CD8-positive, alpha-beta memory T cell (primary cell): ENCODE measurements at regions not wholly inside any gene's neighbourhood (a gene's known extent, or its start where the extent isn't known, plus 50 kb on each side); places are given as distances from the start of the nearest gene placed in this dataset.
"Not testable (repeated sequence)": the region's sequence is repeated elsewhere in the genome, so short reads cannot be mapped to it uniquely, and the experiment has no call there.

Experiments
- CTCF ChIA-PET: fragments of 350-600 bp; sonication (Branson Sonifier 250); formaldehyde crosslinking; loops from one replicate; lab custom pipeline; 2021; ENCODE audit warnings: antibody characterized with exemption; lab: Charles Lee
- POLR2A ChIA-PET: fragments of 350-600 bp; sonication (Branson Sonifier 250); formaldehyde crosslinking; loops from one replicate; lab custom pipeline; 2021; ENCODE audit warnings: antibody characterized with exemption; lab: Charles Lee
- DNase-seq, 5 donors: peaks; one replicate each; pipeline versions ENCODE4 v3.0.0 to v3.0.0-alpha.2; 2020 to 2022; ENCODE audit warnings: mixed read lengths in 1 of 5
- H3K27ac ChIP-seq: one replicate; pipeline ENCODE4 v1.7.0; 2013; ENCODE audit warnings: low read depth, mild to moderate bottlenecking, low read length, moderate library complexity
- H3K27me3 ChIP-seq: 2 replicates; pipeline ENCODE4 v1.7.0; 2013; ENCODE audit warnings: low read length, mild to moderate bottlenecking; ENCODE audit not compliant: insufficient read depth, poor library complexity, severe bottlenecking
- H3K36me3 ChIP-seq: 2 replicates; pipeline ENCODE4 v1.7.0; 2013; ENCODE audit warnings: mild to moderate bottlenecking, low read length, moderate library complexity; ENCODE audit not compliant: insufficient read depth
- H3K4me1 ChIP-seq: 2 replicates; pipeline ENCODE4 v1.7.0; 2013; ENCODE audit warnings: mild to moderate bottlenecking, low read length, moderate library complexity; ENCODE audit not compliant: insufficient read depth
- H3K4me3 ChIP-seq: 2 replicates; pipeline ENCODE4 v1.7.0; 2013; ENCODE audit warnings: mild to moderate bottlenecking, low read length
- H3K9me3 ChIP-seq: 2 replicates; pipeline ENCODE4 v1.7.0; 2013; ENCODE audit warnings: mild to moderate bottlenecking, low read length
- H3K27ac Mint-ChIP-seq, 8 donors: one replicate each; pipeline ENCODE4 v1.8.0; 2020 to 2021; ENCODE audit warnings: mixed read lengths in 8 of 8, mild to moderate bottlenecking in 6 of 8, inconsistent platforms in 3 of 8, moderate library complexity in 3 of 8
- H3K27me3 Mint-ChIP-seq, 2 donors: one replicate each; pipeline ENCODE4 v1.8.0; 2020 to 2021; ENCODE audit warnings: mixed read lengths in 2 of 2, mild to moderate bottlenecking in 1 of 2, moderate library complexity in 1 of 2
- H3K36me3 Mint-ChIP-seq, 3 donors: one replicate each; pipeline ENCODE4 v1.8.0; 2020 to 2021; ENCODE audit warnings: mixed read lengths in 3 of 3, inconsistent platforms in 1 of 3, mild to moderate bottlenecking in 1 of 3
- H3K4me1 Mint-ChIP-seq, 3 donors: one replicate each; pipeline ENCODE4 v1.8.0; 2020 to 2021; ENCODE audit warnings: mixed read lengths in 3 of 3, inconsistent platforms in 1 of 3, mild to moderate bottlenecking in 1 of 3
- H3K4me3 Mint-ChIP-seq, 7 donors: one replicate each; pipeline ENCODE4 v1.8.0; 2020 to 2021; ENCODE audit warnings: mixed read lengths in 7 of 7, mild to moderate bottlenecking in 6 of 7, moderate library complexity in 4 of 7, inconsistent platforms in 2 of 7
- H3K9me3 Mint-ChIP-seq, 5 donors: one replicate each; pipeline ENCODE4 v1.8.0; 2020 to 2022; ENCODE audit warnings: mixed read lengths in 5 of 5, mild to moderate bottlenecking in 3 of 5, moderate library complexity in 2 of 5, inconsistent platforms in 1 of 5

GRCh38 chr4:69344786-69345185 lies 64.5 kb downstream of the UGT2B28 start:
- H3K36me3 Mint-ChIP-seq, H3K27ac ChIP-seq, H3K36me3 ChIP-seq, H3K27me3 ChIP-seq, H3K9me3 ChIP-seq, CTCF ChIA-PET, H3K4me3 Mint-ChIP-seq, DNase-seq, H3K27me3 Mint-ChIP-seq, H3K9me3 Mint-ChIP-seq, H3K4me1 ChIP-seq, POLR2A ChIA-PET, H3K4me1 Mint-ChIP-seq, H3K4me3 ChIP-seq: not testable (repeated sequence)
- peak overlapping the region in 1 of 8 donors; percentile 38 for H3K27ac Mint-ChIP-seq

GRCh38 chr4:69348746-69349145 lies 68.5 kb downstream of the UGT2B28 start:
- H3K4me1 Mint-ChIP-seq, H3K27ac Mint-ChIP-seq, H3K4me3 ChIP-seq, H3K27ac ChIP-seq, H3K9me3 ChIP-seq, H3K36me3 ChIP-seq, H3K27me3 Mint-ChIP-seq, H3K27me3 ChIP-seq, H3K36me3 Mint-ChIP-seq, H3K4me3 Mint-ChIP-seq, H3K9me3 Mint-ChIP-seq, H3K4me1 ChIP-seq, POLR2A ChIA-PET, DNase-seq, CTCF ChIA-PET: not testable (repeated sequence)

GRCh38 chr4:69360271-69360670 lies 80.0 kb downstream of the UGT2B28 start:
- Mint-ChIP-seq H3K27ac (no peak overlapping the region), H3K9me3 (peaks cover 0 to 2% (median 0%) of the 10 kb centered on the region in 5 donors), H3K4me3 (no peak overlapping the region), H3K36me3 (no peaks in the 10 kb centered on the region), H3K27me3 (no peaks in the 10 kb centered on the region), H3K4me1 (no peaks in the 10 kb centered on the region)
- ChIA-PET POLR2A (no interaction called here), CTCF (no interaction called here)
- no peaks in the 10 kb centered on the region for H3K27me3 ChIP-seq
- H3K9me3 ChIP-seq, result no peaks in the 10 kb centered on the region
- H3K4me1 ChIP-seq, result no peaks in the 10 kb centered on the region
- no peak overlapping the region for H3K27ac ChIP-seq
- DNase-seq, result no peak
- no peak overlapping the region for H3K4me3 ChIP-seq
- H3K36me3 ChIP-seq, result no peaks in the 10 kb centered on the region

GRCh38 chr4:69360768-69361167 lies 80.5 kb downstream of the UGT2B28 start:
- H3K27ac Mint-ChIP-seq, H3K4me3 ChIP-seq, H3K36me3 ChIP-seq, H3K27me3 Mint-ChIP-seq, H3K4me3 Mint-ChIP-seq, H3K36me3 Mint-ChIP-seq, H3K27me3 ChIP-seq, H3K27ac ChIP-seq, POLR2A ChIA-PET, H3K4me1 Mint-ChIP-seq, H3K9me3 ChIP-seq, DNase-seq, H3K4me1 ChIP-seq, H3K9me3 Mint-ChIP-seq, CTCF ChIA-PET: not testable (repeated sequence)

- Mint-ChIP-seq H3K27ac (no peak overlapping the region), H3K4me1 (no peaks in the 10 kb centered on the region), H3K4me3 (no peak overlapping the region), H3K9me3 (peaks cover 0 to 2% (median 0%) of the 10 kb centered on the region in 5 donors), H3K36me3 (no peaks in the 10 kb centered on the region), H3K27me3 (no peaks in the 10 kb centered on the region)
- Histone ChIP-seq H3K4me1 (no peaks in the 10 kb centered on the region), H3K27me3 (no peaks in the 10 kb centered on the region), H3K27ac (no peak overlapping the region), H3K4me3 (no peak overlapping the region), H3K9me3 (no peaks in the 10 kb centered on the region), H3K36me3 (no peaks in the 10 kb centered on the region)
- ChIA-PET CTCF (no interaction called here), POLR2A (no interaction called here)
- DNase-seq, result no peak
These were observed 82.1 kb downstream of the UGT2B28 start for GRCh38 chr4:69362351-69362750.

GRCh38 chr4:69367664-69368063 lies 87.4 kb downstream of the UGT2B28 start:
- H3K4me1 Mint-ChIP-seq, H3K9me3 ChIP-seq, H3K36me3 Mint-ChIP-seq, H3K27me3 ChIP-seq, H3K36me3 ChIP-seq, CTCF ChIA-PET, DNase-seq, H3K9me3 Mint-ChIP-seq, H3K4me1 ChIP-seq, H3K27me3 Mint-ChIP-seq, H3K4me3 ChIP-seq, H3K27ac Mint-ChIP-seq, POLR2A ChIA-PET, H3K4me3 Mint-ChIP-seq, H3K27ac ChIP-seq: not testable (repeated sequence)

- H3K27me3 Mint-ChIP-seq, result no peaks in the 10 kb centered on the region
- H3K27ac Mint-ChIP-seq, result no peak overlapping the region
- Histone ChIP-seq H3K9me3 (no peaks in the 10 kb centered on the region), H3K27me3 (no peaks in the 10 kb centered on the region), H3K4me1 (no peaks in the 10 kb centered on the region), H3K27ac (no peak overlapping the region), H3K4me3 (no peak overlapping the region), H3K36me3 (no peaks in the 10 kb centered on the region)
- H3K36me3 Mint-ChIP-seq, result no peaks in the 10 kb centered on the region
- peak in 1 of 5 donors; percentile 39 for DNase-seq
- H3K9me3 Mint-ChIP-seq, result peaks cover 2 to 9% (median 4%) of the 10 kb centered on the region in 5 donors
- ChIA-PET CTCF (no interaction called here), POLR2A (no interaction called here)
- H3K4me3 Mint-ChIP-seq, result no peak overlapping the region
- H3K4me1 Mint-ChIP-seq, result no peaks in the 10 kb centered on the region
These were observed 96.2 kb downstream of the UGT2B28 start for GRCh38 chr4:69376450-69376849.

- Mint-ChIP-seq H3K36me3 (no peaks in the 10 kb centered on the region), H3K27me3 (no peaks in the 10 kb centered on the region), H3K9me3 (peaks cover 2 to 9% (median 4%) of the 10 kb centered on the region in 5 donors)
These were observed 97.3 kb downstream of the UGT2B28 start for GRCh38 chr4:69377562-69377961.

GRCh38 chr4:69383281-69383680 lies 103.0 kb downstream of the UGT2B28 start:
- no peak for DNase-seq
- POLR2A ChIA-PET, result no interaction called here
- CTCF ChIA-PET, result no interaction called here

More at GRCh38 chr4:69377562-69377961, 97.3 kb downstream of the UGT2B28 start:
- no peaks in the 10 kb centered on the region for H3K4me1 Mint-ChIP-seq
- DNase-seq, result no peak
- ChIA-PET CTCF (no interaction called here), POLR2A (no interaction called here)
- Histone ChIP-seq H3K36me3 (no peaks in the 10 kb centered on the region), H3K27me3 (no peaks in the 10 kb centered on the region), H3K9me3 (no peaks in the 10 kb centered on the region), H3K4me1 (no peaks in the 10 kb centered on the region), H3K4me3 (no peak overlapping the region), H3K27ac (no peak overlapping the region)
- H3K27ac Mint-ChIP-seq, result no peak overlapping the region
- H3K4me3 Mint-ChIP-seq, result no peak overlapping the region

More at GRCh38 chr4:69383281-69383680, 103.0 kb downstream of the UGT2B28 start:
- Histone ChIP-seq H3K27ac (no peak overlapping the region), H3K9me3 (no peaks in the 10 kb centered on the region), H3K27me3 (no peaks in the 10 kb centered on the region), H3K4me3 (no peak overlapping the region), H3K36me3 (no peaks in the 10 kb centered on the region), H3K4me1 (no peaks in the 10 kb centered on the region)
- Mint-ChIP-seq H3K9me3 (peaks cover 0 to 10% (median under 1%) of the 10 kb centered on the region in 5 donors), H3K27me3 (no peaks in the 10 kb centered on the region), H3K27ac (no peak overlapping the region), H3K36me3 (no peaks in the 10 kb centered on the region), H3K4me1 (no peaks in the 10 kb centered on the region), H3K4me3 (no peak overlapping the region)
